Erythroblast (primary cell): ENCODE measurements at regions not wholly inside any gene's neighbourhood (a gene's known extent, or its start where the extent isn't known, plus 50 kb on each side); places are given as distances from the start of the nearest gene placed in this dataset.

Experiments
- GATA1 ChIP-seq: IDR thresholded peaks from 2 replicates; pipeline ENCODE4 v1.6.1; 2011; ENCODE audit warnings: low read depth, mild to moderate bottlenecking, control low read depth, low read length, moderate library complexity
- POLR2A ChIP-seq: IDR thresholded peaks from 2 replicates; pipeline ENCODE4 v1.6.1; 2011; ENCODE audit warnings: mild to moderate bottlenecking, low read length

DNA sequence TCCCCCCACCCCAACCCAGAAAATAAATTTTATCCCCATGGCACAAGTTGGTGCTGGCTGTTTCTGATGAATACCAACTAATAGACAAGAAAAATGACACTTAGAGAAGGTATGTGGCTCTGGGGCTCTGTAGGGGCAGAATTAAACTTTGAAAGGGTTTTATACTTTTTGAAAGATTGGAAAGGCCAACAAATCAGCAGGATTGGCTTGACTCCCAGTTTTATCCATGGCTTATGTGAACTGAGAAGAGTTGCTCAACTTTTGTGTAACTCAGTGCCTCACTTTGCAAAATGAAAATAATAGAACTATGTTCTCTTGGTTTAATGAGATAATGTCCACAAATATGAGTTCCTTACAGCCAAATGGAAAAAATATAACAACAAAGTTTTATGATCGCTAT lies 288.9 kb upstream of the KIF2A start:
- TF ChIP-seq POLR2A = no peak
- no peak for TF ChIP-seq GATA1
